ENCODE measurements at regions not wholly inside any gene's neighbourhood (a gene's known extent, or its start where the extent isn't known, plus 50 kb on each side); places are given as distances from the start of the nearest gene placed in this dataset.

DNA sequence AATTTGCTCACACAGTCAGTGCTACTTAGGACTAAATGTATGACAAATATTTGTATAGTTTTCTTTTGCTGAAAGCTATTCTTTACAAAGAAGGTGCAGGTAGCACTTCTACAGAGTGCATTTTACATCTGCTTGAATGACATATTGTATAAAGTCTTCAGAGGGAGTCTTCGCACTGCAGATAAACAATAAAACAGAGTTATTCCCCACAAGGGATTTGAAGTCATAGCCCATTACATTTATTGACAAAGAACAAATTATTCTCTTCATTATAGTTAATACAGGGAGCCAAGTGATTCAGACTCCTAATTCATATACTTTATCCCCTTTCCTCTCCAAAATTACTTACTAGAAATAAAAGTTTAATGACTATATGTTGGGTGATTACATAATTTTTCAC, 529.7 kb downstream of the EDEM1 start:
- TF ChIP-seq, protein P1, sequence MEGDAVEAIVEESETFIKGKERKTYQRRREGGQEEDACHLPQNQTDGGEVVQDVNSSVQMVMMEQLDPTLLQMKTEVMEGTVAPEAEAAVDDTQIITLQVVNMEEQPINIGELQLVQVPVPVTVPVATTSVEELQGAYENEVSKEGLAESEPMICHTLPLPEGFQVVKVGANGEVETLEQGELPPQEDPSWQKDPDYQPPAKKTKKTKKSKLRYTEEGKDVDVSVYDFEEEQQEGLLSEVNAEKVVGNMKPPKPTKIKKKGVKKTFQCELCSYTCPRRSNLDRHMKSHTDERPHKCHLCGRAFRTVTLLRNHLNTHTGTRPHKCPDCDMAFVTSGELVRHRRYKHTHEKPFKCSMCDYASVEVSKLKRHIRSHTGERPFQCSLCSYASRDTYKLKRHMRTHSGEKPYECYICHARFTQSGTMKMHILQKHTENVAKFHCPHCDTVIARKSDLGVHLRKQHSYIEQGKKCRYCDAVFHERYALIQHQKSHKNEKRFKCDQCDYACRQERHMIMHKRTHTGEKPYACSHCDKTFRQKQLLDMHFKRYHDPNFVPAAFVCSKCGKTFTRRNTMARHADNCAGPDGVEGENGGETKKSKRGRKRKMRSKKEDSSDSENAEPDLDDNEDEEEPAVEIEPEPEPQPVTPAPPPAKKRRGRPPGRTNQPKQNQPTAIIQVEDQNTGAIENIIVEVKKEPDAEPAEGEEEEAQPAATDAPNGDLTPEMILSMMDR (IDR thresholded peaks at IDR 0.05; ENCODE audit: low read length), result no peak
- TF ChIP-seq EZH2 (optimal IDR thresholded peaks at IDR 0.05; ENCODE audit: low read depth, low read length) (no peak), EZH2phosphoT487 (IDR thresholded peaks at IDR 0.05; ENCODE audit: low read length) (no peak)
